GM18858 (cell line): ENCODE measurements at regions not wholly inside any gene's neighbourhood (a gene's known extent, or its start where the extent isn't known, plus 50 kb on each side); places are given as distances from the start of the nearest gene placed in this dataset.
"Not testable (repeated sequence)": the region's sequence is repeated elsewhere in the genome, so short reads cannot be mapped to it uniquely, and the experiment has no call there.

ENCODE experiments used
- ATAC-seq: cut with Tn5 transposase; IDR thresholded peaks from one replicate; pipeline ENCODE4 v1.9.1; 2021; ENCODE audit not compliant: unreplicated experiment

GRCh38 chr10:84921701-84922100 lies 593.3 kb downstream of the CCSER2 start:
- no peak for ATAC-seq

- ATAC-seq = no peak
Observed at GRCh38 chr10:84924131-84924530, 595.7 kb downstream of the CCSER2 start.

GRCh38 chr10:84925495-84925894 lies 597.1 kb downstream of the CCSER2 start:
- no peak for ATAC-seq

- ATAC-seq = no peak
Observed at GRCh38 chr10:84933402-84933801, 605.0 kb downstream of the CCSER2 start.

GRCh38 chr10:84935772-84936171 lies 607.4 kb downstream of the CCSER2 start:
- ATAC-seq = no peak

GRCh38 chr10:84938117-84938905 lies 609.9 kb downstream of the CCSER2 start:
- no peak for ATAC-seq

- no peak for ATAC-seq
Observed at GRCh38 chr10:84943541-84943940, 615.2 kb downstream of the CCSER2 start.

GRCh38 chr10:84944187-84944586 lies 615.8 kb downstream of the CCSER2 start:
- no peak for ATAC-seq

GRCh38 chr10:84945791-84946190 lies 617.4 kb downstream of the CCSER2 start:
- no peak for ATAC-seq

- no peak for ATAC-seq
Observed at GRCh38 chr10:84946904-84947303, 618.5 kb downstream of the CCSER2 start.

- no peak for ATAC-seq
Observed at GRCh38 chr10:84948644-84949043, 620.3 kb downstream of the CCSER2 start.

- no peak for ATAC-seq
Observed at GRCh38 chr10:84951616-84952015, 623.2 kb downstream of the CCSER2 start.

GRCh38 chr10:84957427-84957826 lies 629.0 kb downstream of the CCSER2 start:
- ATAC-seq = no peak

- no peak for ATAC-seq
Observed at GRCh38 chr10:84965468-84965867, 637.1 kb downstream of the CCSER2 start.

- ATAC-seq = no peak
Observed at GRCh38 chr10:84966708-84967441, 638.5 kb downstream of the CCSER2 start.

GRCh38 chr10:84969297-84969696 lies 640.9 kb downstream of the CCSER2 start:
- ATAC-seq = not testable (repeated sequence)

GRCh38 chr10:84987039-84987438 lies 658.6 kb downstream of the CCSER2 start:
- ATAC-seq = no peak

- ATAC-seq = no peak
Observed at GRCh38 chr10:84988011-84988410, 659.6 kb downstream of the CCSER2 start.

GRCh38 chr10:84990713-84991112 lies 662.3 kb downstream of the CCSER2 start:
- no peak for ATAC-seq

- no peak for ATAC-seq
Observed at GRCh38 chr10:84991301-84991700, 662.9 kb downstream of the CCSER2 start.

GRCh38 chr10:84993251-84994035 lies 665.1 kb downstream of the CCSER2 start:
- ATAC-seq = no peak

- no peak for ATAC-seq
Observed at GRCh38 chr10:84994722-84995121, 666.3 kb downstream of the CCSER2 start.
